Heart left ventricle (tissue), 13 donors: ENCODE measurements at regions not wholly inside any gene's neighbourhood (a gene's known extent, or its start where the extent isn't known, plus 50 kb on each side); places are given as distances from the start of the nearest gene placed in this dataset.

ENCODE experiments used
- CTCF ChIP-seq, 12 donors: fragments of 200-600 bp; sonication (generic) in 4 of 12; IDR thresholded peaks; one replicate each; pipeline versions ENCODE4 v1.5.0 to v1.8.0; 2018 to 2022; ENCODE audit warnings: antibody characterized with exemption in 12 of 12, mild to moderate bottlenecking in 5 of 12
- POLR2A ChIP-seq, 2 donors: fragments of 450-650 bp; IDR thresholded peaks; one replicate each; pipeline ENCODE4 v1.6.1; 2017; ENCODE audit warnings: antibody characterized with exemption in 2 of 2, mild to moderate bottlenecking in 2 of 2, moderate library complexity in 2 of 2
- donor health status: ischemic (EF 13 %, LVEDD 7.1; RV severe dilation, severe dysfunction).
- donor health status: DM: no; HTN: yes; CAD: no.
- donor health status: DM: no; HTN: no; CAD: no.
- donor health status: ischemic (EF 25% LVEDD 6.9; RV normal size, moderate dysfunction).
- donor health status: ischemic (EF 25% LVEDD 5.7; RV mildly dilated, moderate dysfunction).
- donor health status: ischemic (EF 35%, LVEDD 5.7; RV mildly dilated, moderate dysfunction).
- donor health status: nonischemic (EF 11% LVEDD 7.7; RV severe dilation, severe dysfunction).
- donor health status: DM: yes; HTN: yes; CAD: no.
- donor health status: PGD.
- donor health status: ischemic (EF 29% LVEDD 5.4; RV normal size, mild dysfunction).
- donor health status: nonischemic (EF 23%, LVEDD 6.1; RV moderate dilation, normal function).

GRCh38 chr12:61043838-61044237 is 1216.4 kb upstream of the USP15 start:
- TF ChIP-seq CTCF (IDR thresholded peaks at IDR 0.05) (no peak), POLR2A (IDR thresholded peaks at IDR 0.05) (no peak)
